ENCODE measurements at regions not wholly inside any gene's neighbourhood (a gene's known extent, or its start where the extent isn't known, plus 50 kb on each side); places are given as distances from the start of the nearest gene placed in this dataset.

DNA sequence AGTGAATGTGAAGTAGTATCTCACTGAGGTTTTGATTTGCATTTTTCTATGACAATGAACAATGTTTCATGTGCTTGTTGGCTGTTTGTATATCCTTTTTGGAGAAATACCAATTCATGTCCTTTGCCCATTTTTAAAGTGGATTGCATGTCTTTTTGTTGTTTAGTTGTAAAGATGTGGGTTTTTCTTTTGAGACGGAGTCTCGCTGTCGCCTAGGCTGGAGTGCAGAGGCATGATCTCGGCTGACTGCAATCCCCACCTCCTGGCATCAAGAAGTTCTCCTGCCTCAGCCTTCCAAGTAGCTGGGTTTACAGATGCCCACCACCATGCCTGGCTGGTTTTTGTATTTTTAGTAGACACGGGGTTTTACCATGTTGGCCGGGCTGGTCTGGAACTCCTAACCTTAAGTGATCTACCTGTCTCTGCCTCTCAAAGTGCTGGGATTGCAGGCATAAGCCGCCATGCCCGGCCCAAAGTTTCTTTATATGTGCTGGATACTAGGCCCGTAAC lies 236.7 kb downstream of the MYCN start:
- Histone ChIP-seq H3K18ac (ENCODE audit: low read depth, low read length) (no peak overlapping the region), H4K20me1 (ENCODE audit: insufficient read depth, low read length) (no peaks in the 10 kb centered on the region), H3K4me1 (ENCODE audit: control insufficient read depth, insufficient read depth, low read length) (no peaks in the 10 kb centered on the region), H2AFZ (replicated peaks; ENCODE audit: low read length, poor library complexity) (no peak overlapping the region), H2AK5ac (ENCODE audit: low read depth, low read length) (no peak overlapping the region), H4K5ac (ENCODE audit: low read depth, low read length) (no peak overlapping the region), H3K9me3 (ENCODE audit: control insufficient read depth, insufficient read depth, low read length) (peaks cover 33% of the 10 kb centered on the region), H4K8ac (ENCODE audit: low read depth in 2 of 2, low read length in 2 of 2) (no peak overlapping the region), H3K4me2 (ENCODE audit: low read depth, low read length) (no peak overlapping the region), H3K4ac (ENCODE audit: low read depth, low read length) (no peak overlapping the region), H3K27me3 (ENCODE audit: control insufficient read depth, insufficient read depth, low read length) (no peaks in the 10 kb centered on the region), H3K4me3 (ENCODE audit: insufficient read depth, low read depth, low read length) (no peak overlapping the region), H2BK5ac (ENCODE audit: low read depth, low read length, poor library complexity, severe bottlenecking) (no peak overlapping the region), H3K56ac (ENCODE audit: extremely low read depth, insufficient read depth, low read length) (no peak overlapping the region), H2BK15ac (ENCODE audit: low read depth, low read length) (no peak overlapping the region), H2BK20ac (ENCODE audit: low read depth, low read length) (no peak overlapping the region), H3K14ac (replicated peaks; ENCODE audit: low read depth, low read length) (no peak overlapping the region), H3K9ac (ENCODE audit: low read depth, low read length) (no peak overlapping the region), H3K23ac (ENCODE audit: low read depth, low read length) (no peak overlapping the region), H2BK120ac (ENCODE audit: low read depth, low read length) (no peak overlapping the region), H3K36me3 (ENCODE audit: control insufficient read depth, insufficient read depth, low read length) (no peaks in the 10 kb centered on the region), H2AK9ac (replicated peaks; ENCODE audit: low read depth, low read length, poor library complexity) (no peak overlapping the region), H4K91ac (ENCODE audit: insufficient read depth, low read depth, low read length) (no peak overlapping the region), H3K79me1 (ENCODE audit: low read depth in 1 of 2, low read length in 2 of 2) (no peaks in the 10 kb centered on the region), H3K27ac (ENCODE audit: insufficient read depth, low read length) (no peak overlapping the region), H3K9me1 (ENCODE audit: insufficient read depth, low read length) (no peaks in the 10 kb centered on the region)
- in situ Hi-C loops (cut with MboI; ENCODE audit: low sequenced_read_pairs) (no loop called here), intact Hi-C loops (cut with micrococcal nuclease) (no loop called here), dilution Hi-C loops (cut with HindIII; ENCODE audit: low sequenced_read_pairs, unreplicated experiment) (no loop called here)
- POLR2A ChIA-PET (ENCODE audit: unreplicated experiment): no interaction called here
- WGBS, 2 experiments (ENCODE audit: extremely low coverage in 2 of 2, insufficient read length in 1 of 2): 80% methylated on average over 2 of the region's 9 CpGs; no CpG with 5 or more reads in 1 of the 2 experiments
- no TSS peak for BruUV-seq (replicated peaks)
- TF ChIP-seq CHD1 (IDR thresholded peaks at IDR 0.05; ENCODE audit: low read depth, low read length) (no peak), RAD21 (IDR thresholded peaks at IDR 0.05; ENCODE audit: low read length) (no peak), CEBPB (IDR thresholded peaks at IDR 0.05; ENCODE audit: low read depth, low read length) (no peak), RFX5 (IDR thresholded peaks at IDR 0.05; ENCODE audit: low read depth, low read length) (no peak), MAFK (IDR thresholded peaks at IDR 0.05; ENCODE audit: low read depth, low read length) (no peak), BHLHE40 (IDR thresholded peaks at IDR 0.05; ENCODE audit: low read depth, low read length) (no peak), RCOR1 (IDR thresholded peaks at IDR 0.05; ENCODE audit: insufficient replicate concordance, low read length) (no peak), FOS (IDR thresholded peaks at IDR 0.05; ENCODE audit: low read depth, low read length) (no peak), SMC3 (IDR thresholded peaks at IDR 0.05; ENCODE audit: low read depth, low read length) (no peak), POLR2A (IDR thresholded peaks at IDR 0.05; ENCODE audit: low read depth, low read length) (no peak), MAZ (IDR thresholded peaks at IDR 0.05; ENCODE audit: borderline replicate concordance, low read depth, low read length) (no peak), MXI1 (IDR thresholded peaks at IDR 0.05; ENCODE audit: borderline replicate concordance, low read depth, low read length) (no peak), NFE2L2 (IDR thresholded peaks at IDR 0.05; ENCODE audit: low read depth, low read length) (no peak)
- TF ChIP-seq, protein P1, sequence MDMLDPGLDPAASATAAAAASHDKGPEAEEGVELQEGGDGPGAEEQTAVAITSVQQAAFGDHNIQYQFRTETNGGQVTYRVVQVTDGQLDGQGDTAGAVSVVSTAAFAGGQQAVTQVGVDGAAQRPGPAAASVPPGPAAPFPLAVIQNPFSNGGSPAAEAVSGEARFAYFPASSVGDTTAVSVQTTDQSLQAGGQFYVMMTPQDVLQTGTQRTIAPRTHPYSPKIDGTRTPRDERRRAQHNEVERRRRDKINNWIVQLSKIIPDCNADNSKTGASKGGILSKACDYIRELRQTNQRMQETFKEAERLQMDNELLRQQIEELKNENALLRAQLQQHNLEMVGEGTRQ (IDR thresholded peaks at IDR 0.05; ENCODE audit: low read depth, low read length): no peak
- TF ChIP-seq, protein P2, sequence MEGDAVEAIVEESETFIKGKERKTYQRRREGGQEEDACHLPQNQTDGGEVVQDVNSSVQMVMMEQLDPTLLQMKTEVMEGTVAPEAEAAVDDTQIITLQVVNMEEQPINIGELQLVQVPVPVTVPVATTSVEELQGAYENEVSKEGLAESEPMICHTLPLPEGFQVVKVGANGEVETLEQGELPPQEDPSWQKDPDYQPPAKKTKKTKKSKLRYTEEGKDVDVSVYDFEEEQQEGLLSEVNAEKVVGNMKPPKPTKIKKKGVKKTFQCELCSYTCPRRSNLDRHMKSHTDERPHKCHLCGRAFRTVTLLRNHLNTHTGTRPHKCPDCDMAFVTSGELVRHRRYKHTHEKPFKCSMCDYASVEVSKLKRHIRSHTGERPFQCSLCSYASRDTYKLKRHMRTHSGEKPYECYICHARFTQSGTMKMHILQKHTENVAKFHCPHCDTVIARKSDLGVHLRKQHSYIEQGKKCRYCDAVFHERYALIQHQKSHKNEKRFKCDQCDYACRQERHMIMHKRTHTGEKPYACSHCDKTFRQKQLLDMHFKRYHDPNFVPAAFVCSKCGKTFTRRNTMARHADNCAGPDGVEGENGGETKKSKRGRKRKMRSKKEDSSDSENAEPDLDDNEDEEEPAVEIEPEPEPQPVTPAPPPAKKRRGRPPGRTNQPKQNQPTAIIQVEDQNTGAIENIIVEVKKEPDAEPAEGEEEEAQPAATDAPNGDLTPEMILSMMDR (conservative IDR thresholded peaks at IDR 0.05; ENCODE audit: low read depth, low read length): no peak
- TF ChIP-seq, protein P3, sequence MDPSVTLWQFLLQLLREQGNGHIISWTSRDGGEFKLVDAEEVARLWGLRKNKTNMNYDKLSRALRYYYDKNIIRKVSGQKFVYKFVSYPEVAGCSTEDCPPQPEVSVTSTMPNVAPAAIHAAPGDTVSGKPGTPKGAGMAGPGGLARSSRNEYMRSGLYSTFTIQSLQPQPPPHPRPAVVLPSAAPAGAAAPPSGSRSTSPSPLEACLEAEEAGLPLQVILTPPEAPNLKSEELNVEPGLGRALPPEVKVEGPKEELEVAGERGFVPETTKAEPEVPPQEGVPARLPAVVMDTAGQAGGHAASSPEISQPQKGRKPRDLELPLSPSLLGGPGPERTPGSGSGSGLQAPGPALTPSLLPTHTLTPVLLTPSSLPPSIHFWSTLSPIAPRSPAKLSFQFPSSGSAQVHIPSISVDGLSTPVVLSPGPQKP (IDR thresholded peaks at IDR 0.05; ENCODE audit: borderline replicate concordance, low read depth, low read length): no peak
- CTCF ChIA-PET: no interaction called here
- ATAC-seq (ENCODE audit: low read depth) (no peak), DNase-seq (no peak)

Measured in IMR-90 (cell line).